ENCODE measurements at regions not wholly inside any gene's neighbourhood (a gene's known extent, or its start where the extent isn't known, plus 50 kb on each side); places are given as distances from the start of the nearest gene placed in this dataset.

- TF ChIP-seq NANOG (IDR thresholded peaks at IDR 0.05; ENCODE audit: insufficient read depth, low read depth, low read length, poor library complexity, severe bottlenecking) (no peak), ATF3 (IDR thresholded peaks at IDR 0.05; ENCODE audit: insufficient read depth, low read depth, low read length) (no peak), E2F6 (IDR thresholded peaks at IDR 0.05) (no peak), EZH2 (IDR thresholded peaks at IDR 0.05; ENCODE audit: low read depth, low read length, severe bottlenecking) (no peak)
These were observed 464.6 kb downstream of the CDH26 start (continued) for GRCh38 chr20:60422848-60423247.

Data from H1 (cell line).